DMS53 treated with DMSO at 0.1 percent for 48 hours (cell line): ENCODE measurements at regions not wholly inside any gene's neighbourhood (a gene's known extent, or its start where the extent isn't known, plus 50 kb on each side); places are given as distances from the start of the nearest gene placed in this dataset.

Experiments used
- DNase-seq: peaks from one replicate; lab custom pipeline; 2025; ENCODE audit not compliant: unreplicated experiment; lab: John Stamatoyannopoulos, UW

DNA sequence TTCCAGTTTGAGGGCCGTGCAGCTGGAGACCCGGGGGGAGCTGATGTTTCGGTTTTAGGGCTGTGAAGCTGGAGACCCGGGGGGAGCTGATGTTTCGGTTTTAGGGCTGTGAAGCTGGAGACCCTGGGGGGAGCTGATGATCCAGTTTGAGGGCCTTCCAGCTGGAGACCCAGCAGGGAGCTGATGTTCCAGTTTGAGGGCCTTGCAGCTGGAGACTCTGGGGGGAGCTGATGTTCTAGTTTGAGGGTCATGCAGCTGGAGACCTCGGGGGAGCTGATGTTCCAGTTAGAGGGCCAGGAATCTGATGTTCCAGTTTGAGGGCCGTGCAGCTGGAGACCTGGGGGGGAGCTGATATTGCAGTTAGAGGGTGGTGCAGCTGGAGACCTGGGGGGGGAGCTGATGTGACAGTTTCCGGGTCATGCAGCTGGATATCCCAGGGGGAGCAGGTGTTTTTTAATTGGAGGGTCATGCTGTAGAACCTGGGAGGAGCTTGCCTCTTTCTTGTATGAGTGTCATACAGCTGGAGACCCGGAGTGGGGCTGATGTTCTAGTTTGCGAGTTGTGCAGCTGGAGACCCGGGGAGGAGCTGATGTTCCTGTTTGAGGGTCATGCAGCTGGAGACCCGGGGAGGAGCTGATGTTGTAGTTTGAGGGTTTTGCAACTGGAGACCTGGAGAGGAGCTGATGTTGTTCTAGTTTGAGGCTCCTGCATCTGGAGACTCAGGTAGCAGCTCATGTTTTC is 153.2 kb downstream of the RTP5 start:
- no peak for DNase-seq

DNA sequence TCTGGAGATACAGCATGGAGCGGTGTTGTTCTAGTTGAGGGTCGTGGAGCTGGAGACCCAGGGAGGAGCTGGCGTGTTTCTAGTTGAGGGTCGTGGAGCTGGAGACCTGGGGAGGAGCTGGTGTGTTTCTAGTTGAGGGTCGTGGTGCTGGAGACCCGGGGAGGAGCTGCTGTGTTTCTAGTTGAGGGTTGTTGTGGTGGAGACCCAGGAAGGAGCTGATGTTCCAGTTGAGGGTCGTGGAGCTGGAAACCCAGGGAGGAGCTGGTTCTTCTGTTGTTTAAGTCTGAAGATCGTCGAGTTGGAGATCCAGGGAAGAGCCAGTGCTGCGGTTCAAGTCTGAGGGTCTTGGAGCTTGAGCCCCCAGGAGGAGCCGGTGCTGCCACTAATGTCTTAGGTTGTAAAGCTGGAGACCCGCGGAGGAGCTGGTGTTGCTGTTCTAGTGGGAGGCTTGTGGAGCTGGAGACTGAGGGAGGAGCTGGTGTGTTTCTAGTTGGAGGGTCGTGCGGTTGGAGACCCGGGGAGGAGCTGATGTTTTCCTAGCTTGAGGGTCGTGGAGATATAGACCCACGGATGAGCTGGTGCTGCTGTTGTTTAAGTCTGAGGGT is 155.3 kb downstream of the RTP5 start:
- no peak for DNase-seq

DNA sequence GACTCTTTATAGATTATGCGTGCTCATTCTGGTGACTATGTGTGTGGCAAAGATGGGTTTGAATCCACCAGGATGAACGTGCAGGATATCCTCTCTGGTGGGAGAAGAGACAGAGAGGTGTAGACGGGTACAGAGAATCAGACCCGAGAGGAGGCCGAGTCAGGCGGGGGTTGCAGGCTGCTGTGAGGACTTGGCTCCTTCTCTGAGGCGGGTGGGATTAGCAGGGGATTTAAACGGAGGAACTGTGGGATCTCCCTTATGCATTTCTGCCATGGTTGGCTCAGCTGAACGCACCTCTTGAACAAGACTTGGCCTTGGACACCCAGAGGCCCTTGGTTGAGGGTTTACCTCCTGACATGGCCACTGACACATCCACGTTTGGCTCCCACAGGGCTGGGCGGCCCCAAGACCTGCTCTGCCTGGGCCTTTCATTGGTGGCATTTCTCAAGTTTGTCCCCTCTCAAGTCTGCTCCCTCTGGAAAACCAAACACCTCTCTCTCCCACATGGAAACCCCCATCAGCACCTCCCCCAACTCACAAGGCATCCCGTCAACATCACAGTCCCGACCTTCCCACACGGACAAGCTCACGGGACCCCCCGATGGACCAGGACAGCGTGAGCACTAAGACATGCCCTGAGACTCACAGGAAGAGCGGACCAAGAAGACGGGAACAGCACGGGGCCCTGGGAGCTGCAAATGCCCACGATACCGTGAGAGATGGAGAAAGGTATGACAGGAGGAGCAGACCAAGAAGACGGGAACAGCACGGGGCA is 158.3 kb downstream of the RTP5 start:
- no peak for DNase-seq

DNA sequence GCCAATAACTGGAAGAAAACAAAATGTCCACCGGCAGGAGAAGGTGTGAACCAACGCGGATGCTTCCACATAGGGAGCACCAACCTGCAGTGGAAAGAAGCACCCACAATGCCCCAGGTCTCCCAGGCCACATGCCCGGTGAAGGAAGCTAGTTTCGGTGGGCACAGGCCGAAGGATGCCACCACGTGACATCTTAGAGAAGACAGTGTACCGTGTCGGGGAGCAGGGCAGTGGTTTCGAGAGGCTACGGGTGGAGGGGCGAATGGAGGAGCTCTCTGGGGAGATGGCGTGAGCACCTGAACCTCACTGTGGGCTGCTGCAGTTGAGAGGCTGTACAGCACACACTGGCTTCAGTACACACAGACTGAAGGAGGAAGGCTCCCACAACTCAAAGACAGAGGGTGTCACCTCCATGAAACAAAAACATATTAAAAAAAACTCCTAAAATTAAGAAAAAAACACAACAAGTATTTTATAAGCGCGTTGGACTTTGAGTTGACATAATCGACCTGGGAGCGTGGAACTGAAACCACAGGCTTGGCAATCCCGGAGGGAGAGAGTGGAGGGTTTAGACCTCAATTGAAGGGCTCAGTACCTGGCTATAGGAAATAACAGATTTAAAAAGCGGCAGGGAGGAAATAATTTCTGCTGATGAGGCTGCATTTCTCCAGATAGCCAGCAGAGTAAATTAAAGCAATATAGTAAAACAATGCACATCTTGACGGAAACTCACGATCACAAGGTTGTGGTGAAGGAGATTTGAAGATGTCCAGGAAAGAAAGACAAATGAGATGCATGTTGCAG is 160.1 kb downstream of the RTP5 start:
- no peak for DNase-seq

DNA sequence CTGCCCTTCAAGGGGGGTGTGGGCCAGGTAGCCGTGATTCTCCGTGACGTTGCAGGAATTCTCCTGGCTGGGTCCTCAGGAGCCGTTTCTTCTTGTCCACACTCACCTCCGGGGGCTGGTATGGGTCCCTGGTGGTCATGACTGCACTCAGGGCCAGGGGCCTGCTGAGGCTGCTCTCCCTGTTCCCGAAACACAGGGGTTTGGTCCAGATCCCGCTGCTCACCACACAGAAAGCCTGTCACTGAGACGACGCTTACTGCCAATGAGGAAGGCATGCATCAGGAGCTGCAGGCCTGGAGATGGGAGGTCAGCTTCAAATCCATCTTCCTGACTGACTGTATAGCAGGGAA is 160.7 kb downstream of the RTP5 start:
- DNase-seq, result no peak

DNA sequence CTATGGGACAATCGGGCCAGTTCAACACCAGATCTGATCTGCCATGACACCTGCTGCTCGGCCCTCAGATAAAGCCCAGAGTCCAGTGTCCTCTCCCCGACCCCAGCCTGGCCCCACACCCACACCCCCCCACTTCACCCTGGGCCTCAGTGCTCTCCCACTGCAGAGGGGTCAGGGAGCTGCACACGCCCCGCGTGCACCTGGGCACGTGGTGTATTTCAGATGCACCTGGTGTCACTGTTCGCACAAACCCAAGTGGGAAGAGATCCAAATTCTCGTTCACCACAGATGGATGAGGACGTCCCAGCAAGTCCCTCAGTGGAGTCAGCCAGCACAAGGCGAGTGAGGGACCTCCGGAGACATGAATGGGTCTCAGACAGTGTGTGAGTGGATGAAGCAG is 161.3 kb downstream of the RTP5 start:
- no peak for DNase-seq

DNA sequence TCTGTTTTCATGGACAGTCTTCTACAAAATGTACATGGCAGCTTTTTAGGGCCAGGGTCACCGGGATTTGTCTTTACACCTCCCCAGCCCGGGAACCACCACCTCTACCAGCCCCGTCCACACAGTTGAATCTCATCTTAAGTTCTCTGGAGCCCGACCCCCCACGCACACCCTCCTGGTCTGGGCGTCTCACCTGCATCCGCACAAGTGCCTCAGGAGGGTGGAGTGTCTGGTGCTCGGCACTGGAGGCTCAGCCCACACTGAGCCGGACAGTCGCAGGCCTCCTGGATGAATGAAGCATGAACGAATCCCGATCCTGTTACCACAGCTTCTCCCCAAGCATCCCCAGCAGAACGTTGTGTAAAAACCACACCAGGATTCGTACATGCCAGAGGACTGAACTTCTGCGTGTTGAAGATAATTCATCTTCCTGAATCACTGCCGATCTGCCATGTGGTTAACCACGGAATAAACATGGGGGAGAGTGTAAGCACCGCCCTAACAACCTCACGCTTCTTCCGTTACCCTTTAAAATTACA is 162.0 kb downstream of the RTP5 start:
- DNase-seq, result no peak

DNA sequence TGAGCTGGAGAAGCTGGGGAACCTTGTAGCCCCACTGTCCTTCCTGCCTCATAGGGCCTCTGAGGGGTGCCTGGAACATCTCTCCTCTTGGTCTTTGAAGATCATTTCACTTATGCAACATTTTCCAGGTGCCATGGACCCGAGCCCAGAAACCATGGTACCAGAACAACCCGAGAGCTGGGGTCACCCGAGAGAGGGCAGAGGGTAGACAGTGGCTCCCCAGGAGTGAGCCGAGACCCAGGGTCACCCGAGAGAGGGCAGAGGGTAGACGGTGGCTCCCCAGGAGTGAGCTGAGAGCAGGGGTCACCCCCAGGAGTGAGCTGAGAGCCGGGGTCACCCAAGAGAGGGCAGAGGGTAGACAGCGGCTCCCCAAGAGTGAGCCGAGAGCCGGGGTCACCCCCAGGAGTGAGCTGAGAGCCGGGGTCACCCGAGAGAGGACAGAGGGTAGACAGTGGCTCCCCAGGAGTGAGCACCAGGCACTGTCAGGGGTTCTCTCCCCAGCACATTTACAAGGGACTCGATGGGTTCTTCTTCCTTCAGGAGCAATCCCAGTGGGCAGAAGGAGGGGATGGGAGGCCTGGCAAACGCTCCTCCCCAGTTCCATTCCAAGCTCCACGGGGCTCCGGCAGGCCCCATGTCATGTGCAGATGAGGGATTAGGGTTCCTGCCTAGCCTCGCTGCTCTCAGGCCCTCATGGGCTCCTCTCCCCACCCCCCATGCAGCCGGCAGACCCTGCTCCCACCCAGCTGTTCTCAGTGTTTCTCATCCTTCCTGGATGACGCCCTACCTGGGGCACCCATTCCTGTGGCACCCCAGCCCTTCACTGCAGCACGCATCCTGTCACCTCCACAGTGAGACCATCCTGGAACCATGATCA is 163.5 kb downstream of the RTP5 start:
- no peak for DNase-seq

DNA sequence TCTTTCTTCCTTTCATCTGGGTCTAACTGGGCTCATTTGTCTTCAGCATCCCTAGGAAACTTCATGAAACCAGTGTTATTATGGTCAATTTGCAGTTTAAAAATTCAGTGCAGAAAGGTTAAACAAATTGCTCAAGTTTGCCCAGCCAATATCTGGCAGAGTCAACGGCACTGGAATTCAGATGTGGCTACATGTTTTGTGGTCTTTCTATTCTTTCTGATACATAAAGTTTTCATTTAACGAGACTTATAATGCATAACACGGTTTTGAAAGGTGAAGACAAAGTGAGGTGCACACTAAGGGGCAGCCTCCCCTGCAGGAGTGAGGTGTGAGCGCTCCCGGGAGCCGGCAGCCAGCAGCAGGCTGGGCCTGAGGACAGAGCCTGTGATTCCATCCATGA is 164.6 kb downstream of the RTP5 start:
- DNase-seq, result no peak

DNA sequence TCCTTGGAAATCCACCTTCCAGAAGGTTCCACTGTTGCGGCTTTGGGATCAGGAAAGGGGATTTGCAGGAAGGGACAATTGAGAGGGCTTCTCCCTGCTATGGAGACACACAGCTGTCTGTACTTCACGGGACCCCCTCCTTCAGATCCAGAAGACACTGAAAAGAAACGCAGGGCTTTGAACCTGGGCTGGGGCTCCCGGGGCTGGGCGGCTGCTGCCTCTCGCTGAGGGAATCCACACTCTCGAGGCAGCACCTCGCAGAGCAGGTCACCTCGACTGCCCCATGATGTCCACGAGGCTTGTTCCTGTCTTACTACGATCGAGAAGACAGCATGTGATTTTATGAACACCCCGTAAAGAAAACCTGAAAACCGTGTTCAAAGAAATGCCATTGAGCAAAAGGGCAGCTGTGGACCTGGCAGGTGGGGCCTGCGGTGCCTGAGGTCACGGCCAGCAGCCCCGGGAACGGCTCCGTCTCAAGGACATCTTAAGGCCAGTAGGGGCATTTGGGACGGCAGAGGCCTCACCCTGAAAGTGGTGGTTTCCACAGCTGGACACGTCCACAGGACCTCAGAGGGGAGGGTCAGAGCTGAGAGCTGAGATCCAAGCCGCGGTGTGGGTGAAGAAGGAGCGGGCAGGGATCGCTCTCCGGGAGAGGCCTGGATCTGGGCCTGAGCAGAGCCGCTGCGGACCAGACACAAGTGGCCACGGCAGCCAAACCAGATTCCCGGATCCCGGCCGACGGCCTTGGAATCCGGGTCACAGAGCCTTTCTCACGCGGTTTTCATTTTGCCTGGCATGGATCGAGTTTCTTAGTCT is 165.7 kb downstream of the RTP5 start:
- DNase-seq, result no peak

DNA sequence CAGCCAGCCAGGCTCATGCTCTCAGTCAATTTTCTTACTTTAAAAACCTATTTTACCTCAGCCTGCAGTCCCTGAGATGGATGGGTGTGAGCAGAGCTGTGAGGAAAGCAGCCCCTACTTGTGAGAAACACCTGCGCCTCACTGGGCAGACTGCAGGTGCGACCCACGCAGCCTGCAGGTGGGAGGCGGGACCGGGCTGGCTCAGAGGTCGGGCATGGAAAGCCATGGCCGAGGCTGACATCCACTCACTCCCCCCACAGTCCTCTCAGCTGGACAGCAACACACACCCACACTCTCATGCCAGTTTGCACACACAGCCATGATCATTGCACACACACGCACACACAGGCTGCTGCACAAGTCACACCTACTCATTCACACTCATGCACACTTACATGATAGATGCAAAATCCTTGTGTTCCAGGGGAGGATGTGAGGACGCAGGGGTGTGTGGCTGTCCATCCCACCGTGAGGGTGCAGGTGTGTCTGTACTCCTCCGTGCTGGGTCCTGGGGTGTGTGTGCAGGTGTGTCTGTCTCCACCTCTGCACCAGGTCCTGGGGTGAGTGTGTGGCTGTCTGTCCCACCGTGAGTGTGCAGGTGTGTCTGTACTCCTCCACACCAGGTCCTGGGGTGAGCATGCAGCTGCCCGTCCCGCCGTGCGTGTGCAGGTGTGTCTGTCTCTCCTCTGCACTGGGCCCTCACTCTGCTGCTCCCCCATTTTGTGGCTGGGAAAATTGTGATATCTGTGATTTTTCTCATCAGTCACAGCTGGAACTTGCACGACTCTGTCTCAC is 166.5 kb downstream of the RTP5 start:
- no peak for DNase-seq

DNA sequence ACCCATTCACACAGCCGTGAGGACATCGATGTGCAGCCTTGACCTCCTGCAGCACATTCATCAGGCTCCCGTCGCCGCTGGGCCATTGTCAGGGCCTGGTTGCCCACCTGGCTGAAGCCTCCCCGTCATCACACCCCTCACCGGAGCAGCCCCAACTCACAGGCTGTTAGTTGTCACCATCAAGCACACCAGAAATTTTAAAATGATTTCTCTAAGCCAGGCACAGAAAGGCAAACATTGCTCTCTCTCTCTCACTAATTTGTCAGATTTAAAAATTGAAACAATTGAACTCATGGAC is 167.1 kb downstream of the RTP5 start:
- no peak for DNase-seq

DNA sequence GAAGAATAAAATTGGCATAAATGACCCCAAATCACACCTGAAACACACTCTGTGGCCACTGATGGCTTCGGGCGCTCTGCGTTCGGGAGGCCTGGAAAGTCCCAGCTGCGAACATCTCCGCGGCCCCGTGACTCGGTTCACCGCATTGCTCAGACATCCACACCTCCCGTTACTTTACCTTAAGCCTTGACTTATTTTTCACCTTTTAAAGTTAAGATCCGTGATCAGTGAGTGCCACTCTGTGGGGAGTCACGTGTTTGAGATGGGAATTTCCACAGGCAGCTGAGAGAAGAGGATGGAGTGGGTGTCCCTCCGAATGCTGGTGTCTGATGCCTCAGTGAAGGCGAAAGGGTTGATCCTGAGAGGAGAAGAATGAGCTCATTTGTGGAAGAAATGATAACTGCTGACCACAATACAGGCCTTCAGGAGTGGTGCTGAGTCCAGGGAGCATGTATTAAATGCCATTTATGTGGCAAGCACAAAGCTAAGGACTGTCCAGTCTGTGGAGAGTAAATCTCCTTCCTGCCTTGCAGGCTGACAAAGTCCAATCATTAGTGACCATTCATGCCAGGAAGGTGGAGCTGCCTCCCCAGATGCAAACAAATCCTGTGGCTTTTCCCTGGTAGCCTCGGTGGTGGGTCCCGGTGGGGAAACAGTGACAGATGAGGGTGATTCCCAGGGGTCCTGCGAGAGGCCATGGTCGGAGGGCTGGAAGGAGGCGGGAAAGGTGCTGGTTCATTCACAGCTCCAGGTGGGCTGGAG is 168.8 kb downstream of the RTP5 start:
- no peak for DNase-seq

DNA sequence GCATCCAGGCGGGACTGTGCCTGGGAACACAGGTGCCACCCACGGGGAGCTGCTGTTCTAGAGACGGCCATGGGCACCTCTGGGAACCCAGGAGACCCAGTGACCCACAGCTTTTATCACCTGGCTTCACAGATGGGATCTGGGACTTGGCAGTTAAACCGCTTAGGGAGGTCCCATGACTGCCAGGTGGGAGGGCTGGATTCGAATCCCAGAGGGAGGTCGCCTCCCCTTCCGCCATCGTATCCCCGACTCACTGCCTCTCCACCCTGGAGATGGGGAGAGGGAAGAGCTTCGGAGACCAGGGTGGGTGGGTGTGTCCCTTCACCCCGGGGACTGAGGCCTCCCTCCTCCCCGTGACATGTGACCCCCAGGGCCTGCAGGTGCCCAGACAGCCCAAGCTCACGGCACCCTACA is 169.4 kb downstream of the RTP5 start:
- DNase-seq, result no peak

DNA sequence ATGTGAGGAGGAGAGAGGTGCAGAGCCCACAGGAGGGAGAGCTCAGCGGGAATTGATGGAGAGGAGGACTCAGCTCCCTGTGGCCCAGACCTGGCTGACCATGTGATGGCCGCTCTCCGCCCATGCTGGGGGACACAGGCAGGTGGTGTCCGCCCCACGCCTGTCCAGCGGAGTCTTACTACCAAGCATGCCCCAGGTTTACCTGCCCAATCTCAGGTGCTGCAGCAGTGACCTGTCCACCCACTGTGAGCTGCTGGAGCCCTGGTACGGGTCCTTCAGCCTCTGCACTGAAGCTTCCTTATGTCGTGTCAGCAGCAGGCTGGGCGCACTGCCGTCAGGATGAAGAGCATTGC is 170.8 kb downstream of the RTP5 start:
- no peak for DNase-seq

DNA sequence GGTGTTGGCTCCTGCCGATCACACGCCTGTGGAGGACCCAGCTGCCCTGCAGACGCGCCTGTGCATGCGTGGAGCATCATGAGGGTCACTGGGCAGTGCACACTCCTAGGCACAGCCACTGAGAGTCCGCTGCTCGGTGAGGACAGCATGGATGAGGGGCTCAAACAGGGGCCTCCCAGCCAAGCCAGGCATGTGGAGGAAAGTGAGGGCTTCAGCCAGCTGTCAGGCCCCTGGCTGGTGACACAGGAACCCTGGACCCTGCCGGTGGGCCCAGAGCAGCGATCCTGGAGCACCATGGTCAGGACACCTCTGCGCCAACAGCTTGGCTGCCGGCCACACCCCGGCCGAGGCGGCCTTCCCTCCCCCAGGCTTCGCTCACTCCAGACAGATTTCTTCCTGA is 171.2 kb downstream of the RTP5 start:
- DNase-seq, result no peak

DNA sequence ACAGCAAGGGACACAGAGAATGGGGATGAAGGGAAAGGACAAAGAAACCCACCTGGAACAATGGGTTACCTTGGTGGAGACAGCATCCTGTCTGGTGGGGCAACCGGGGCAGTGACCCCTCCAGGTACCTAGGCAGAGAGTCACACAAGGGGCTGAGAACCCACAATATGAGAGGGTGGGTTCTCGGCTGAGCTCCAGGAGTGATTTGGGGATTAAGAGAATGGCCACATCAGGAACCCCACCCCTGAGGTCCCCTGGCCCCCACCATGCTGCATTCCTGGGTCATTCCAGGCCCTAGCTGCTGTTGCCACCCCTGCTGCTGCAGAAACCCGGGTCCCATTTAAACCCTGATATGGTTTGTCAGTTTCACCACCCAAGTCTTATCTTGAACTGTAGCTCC is 172.3 kb downstream of the RTP5 start:
- no peak for DNase-seq
